Endothelial cell (in vitro differentiated cells): ENCODE measurements at regions not wholly inside any gene's neighbourhood (a gene's known extent, or its start where the extent isn't known, plus 50 kb on each side); places are given as distances from the start of the nearest gene placed in this dataset.

Source experiments
- DNase-seq: peaks from one replicate; pipeline ENCODE4 v3.0.0; 2021; ENCODE audit warnings: low spot score
- H3K27ac Mint-ChIP-seq: one replicate; pipeline ENCODE4 v1.8.0; 2021; ENCODE audit warnings: mixed read lengths, inconsistent platforms; ENCODE audit not compliant: unreplicated experiment
- H3K27me3 Mint-ChIP-seq: one replicate; pipeline ENCODE4 v1.8.0; 2021; ENCODE audit warnings: mild to moderate bottlenecking, moderate library complexity, mixed read lengths, inconsistent platforms; ENCODE audit not compliant: unreplicated experiment
- H3K36me3 Mint-ChIP-seq: one replicate; pipeline ENCODE4 v1.8.0; 2021; ENCODE audit warnings: mild to moderate bottlenecking, low read depth, mixed read lengths, inconsistent platforms; ENCODE audit not compliant: unreplicated experiment
- H3K4me1 Mint-ChIP-seq: one replicate; pipeline ENCODE4 v1.8.0; 2021; ENCODE audit warnings: mild to moderate bottlenecking, mixed read lengths, inconsistent platforms; ENCODE audit not compliant: unreplicated experiment
- H3K4me3 Mint-ChIP-seq: one replicate; pipeline ENCODE4 v1.8.0; 2021; ENCODE audit warnings: mild to moderate bottlenecking, mixed read lengths, inconsistent platforms; ENCODE audit not compliant: unreplicated experiment
- H3K9me3 Mint-ChIP-seq: one replicate; pipeline ENCODE4 v1.8.0; 2021; ENCODE audit warnings: mixed read lengths, inconsistent platforms; ENCODE audit not compliant: unreplicated experiment
- TF ChIP-seq, protein P1 (sequence below): fragments of 200-600 bp; sonication (generic); IDR thresholded peaks from one replicate; pipeline ENCODE4 v1.5.0; 2021; ENCODE audit warnings: antibody characterized with exemption; ENCODE audit not compliant: unreplicated experiment

DNA sequence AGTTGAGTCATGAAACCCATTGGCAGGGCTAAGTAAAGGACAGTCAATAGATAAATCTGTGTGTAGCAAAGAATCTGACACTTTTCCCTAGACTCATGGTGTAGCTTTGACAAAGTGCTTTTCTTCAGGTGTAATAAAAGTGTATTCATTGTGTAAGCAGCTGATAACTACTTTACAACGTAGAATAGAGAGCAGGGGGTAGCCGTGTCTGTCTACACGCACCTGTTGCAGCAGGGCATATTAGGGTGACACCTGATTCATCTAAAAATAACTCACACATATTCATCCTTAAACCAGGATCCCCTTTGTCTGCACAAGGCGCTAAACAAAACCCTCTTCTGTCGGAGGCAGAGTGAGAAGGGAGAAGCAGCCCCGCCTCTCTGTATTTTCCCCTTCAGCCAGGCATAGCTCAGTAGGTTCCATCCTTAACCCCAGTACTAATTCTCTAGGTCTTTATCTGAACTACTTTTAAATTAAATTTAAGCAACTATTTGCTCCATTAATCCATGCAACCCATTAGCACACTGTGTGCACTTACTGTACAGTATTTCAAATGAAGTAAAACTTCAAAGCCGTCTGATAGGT, 306.7 kb upstream of the SASH1 start:
- no peak overlapping the region for H3K4me3 Mint-ChIP-seq
- H3K36me3 Mint-ChIP-seq = no peaks in the 10 kb centered on the region

DNA sequence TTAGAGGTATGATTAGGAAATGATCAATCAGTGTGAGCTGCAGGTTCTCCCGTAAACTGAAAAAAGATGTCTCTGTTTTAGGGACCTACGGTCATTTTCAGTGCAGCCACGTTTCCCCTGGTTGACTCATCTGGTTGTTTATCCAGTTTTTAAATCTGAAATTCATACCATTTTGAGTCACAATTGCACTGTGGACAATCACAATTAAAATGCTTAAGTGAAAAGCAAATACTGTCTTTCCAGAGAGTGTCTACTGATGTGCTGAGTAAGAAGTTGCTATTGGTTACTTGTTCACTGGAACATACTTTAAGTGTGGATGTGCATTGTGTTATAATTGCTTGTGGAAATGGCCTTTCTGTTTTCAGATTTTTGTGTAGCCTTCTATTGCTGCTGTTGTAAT, 305.1 kb upstream of the SASH1 start:
- no peaks in the 10 kb centered on the region for H3K9me3 Mint-ChIP-seq

More for the DNA sequence above, 306.7 kb upstream of the SASH1 start:
- Mint-ChIP-seq H3K4me1 (no peaks in the 10 kb centered on the region), H3K27ac (no peak overlapping the region), H3K27me3 (peaks cover 1% of the 10 kb centered on the region), H3K9me3 (no peaks in the 10 kb centered on the region)
- TF ChIP-seq, protein P1, sequence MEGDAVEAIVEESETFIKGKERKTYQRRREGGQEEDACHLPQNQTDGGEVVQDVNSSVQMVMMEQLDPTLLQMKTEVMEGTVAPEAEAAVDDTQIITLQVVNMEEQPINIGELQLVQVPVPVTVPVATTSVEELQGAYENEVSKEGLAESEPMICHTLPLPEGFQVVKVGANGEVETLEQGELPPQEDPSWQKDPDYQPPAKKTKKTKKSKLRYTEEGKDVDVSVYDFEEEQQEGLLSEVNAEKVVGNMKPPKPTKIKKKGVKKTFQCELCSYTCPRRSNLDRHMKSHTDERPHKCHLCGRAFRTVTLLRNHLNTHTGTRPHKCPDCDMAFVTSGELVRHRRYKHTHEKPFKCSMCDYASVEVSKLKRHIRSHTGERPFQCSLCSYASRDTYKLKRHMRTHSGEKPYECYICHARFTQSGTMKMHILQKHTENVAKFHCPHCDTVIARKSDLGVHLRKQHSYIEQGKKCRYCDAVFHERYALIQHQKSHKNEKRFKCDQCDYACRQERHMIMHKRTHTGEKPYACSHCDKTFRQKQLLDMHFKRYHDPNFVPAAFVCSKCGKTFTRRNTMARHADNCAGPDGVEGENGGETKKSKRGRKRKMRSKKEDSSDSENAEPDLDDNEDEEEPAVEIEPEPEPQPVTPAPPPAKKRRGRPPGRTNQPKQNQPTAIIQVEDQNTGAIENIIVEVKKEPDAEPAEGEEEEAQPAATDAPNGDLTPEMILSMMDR = no peak
- no peak for DNase-seq

GRCh38 chr6:148041546-148041945, 301.1 kb upstream of the SASH1 start:
- Mint-ChIP-seq H3K4me3 (no peak overlapping the region), H3K9me3 (no peaks in the 10 kb centered on the region), H3K4me1 (peaks cover 3% of the 10 kb centered on the region), H3K27ac (no peak overlapping the region), H3K36me3 (no peaks in the 10 kb centered on the region), H3K27me3 (no peaks in the 10 kb centered on the region)
- TF ChIP-seq, protein P1 = no peak
- no peak for DNase-seq

More for the DNA sequence above, 305.1 kb upstream of the SASH1 start:
- H3K27me3 Mint-ChIP-seq = no peaks in the 10 kb centered on the region
- H3K4me3 Mint-ChIP-seq = no peak overlapping the region
- no peak for DNase-seq
- TF ChIP-seq, protein P1 = no peak
- no peak overlapping the region for H3K27ac Mint-ChIP-seq
- H3K36me3 Mint-ChIP-seq = no peaks in the 10 kb centered on the region
- H3K4me1 Mint-ChIP-seq = peaks cover under 1% of the 10 kb centered on the region

DNA sequence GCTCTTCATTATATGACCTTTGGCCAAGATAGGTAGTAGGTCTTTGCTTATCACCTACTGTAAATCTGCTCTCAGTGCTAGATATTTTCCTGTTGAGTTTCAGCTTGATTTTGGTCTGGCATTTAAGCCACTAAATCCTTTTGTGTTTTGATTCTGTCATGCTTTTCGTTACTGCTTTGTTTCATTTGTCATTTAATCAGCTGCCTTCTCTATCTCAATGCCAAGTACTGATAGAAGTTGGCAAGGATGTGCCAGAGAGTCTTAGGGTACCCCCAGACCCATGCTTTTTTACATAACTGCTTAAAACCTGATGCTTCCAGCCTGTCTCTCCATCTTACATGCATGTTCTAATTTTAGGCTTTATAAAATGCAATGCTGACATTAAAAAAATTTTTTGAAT, 300.1 kb upstream of the SASH1 start:
- Mint-ChIP-seq H3K36me3 (no peaks in the 10 kb centered on the region), H3K27ac (no peak overlapping the region), H3K27me3 (no peaks in the 10 kb centered on the region), H3K4me1 (peaks cover 3% of the 10 kb centered on the region), H3K4me3 (no peak overlapping the region), H3K9me3 (peaks cover 5% of the 10 kb centered on the region)
- TF ChIP-seq, protein P1 = no peak
- DNase-seq = no peak

DNA sequence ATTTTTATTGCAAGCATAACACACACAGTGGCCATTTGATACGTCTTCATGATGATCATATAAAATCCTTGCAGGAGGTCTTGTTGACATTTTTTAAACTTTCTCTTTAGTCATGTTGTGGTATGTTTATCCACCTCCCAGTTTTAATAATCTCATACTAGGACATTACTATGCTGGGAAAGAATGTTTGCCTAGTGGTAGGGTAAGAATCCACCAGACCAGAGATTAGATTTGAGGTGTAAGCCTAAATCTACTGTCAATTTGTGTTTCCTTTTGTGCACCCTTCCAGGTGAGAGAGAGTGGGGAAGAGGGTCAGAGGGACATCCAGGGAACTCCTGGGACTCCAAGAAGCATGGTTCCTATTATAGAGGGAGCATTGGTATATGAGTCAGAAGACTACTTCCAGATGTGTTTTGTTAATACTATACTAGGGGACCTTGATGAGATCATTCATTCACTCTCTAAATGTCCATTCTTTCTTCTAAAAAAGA, 298.3 kb upstream of the SASH1 start:
- Mint-ChIP-seq H3K27ac (no peak overlapping the region), H3K4me3 (no peak overlapping the region), H3K4me1 (peaks cover 3% of the 10 kb centered on the region), H3K9me3 (peaks cover 5% of the 10 kb centered on the region), H3K36me3 (no peaks in the 10 kb centered on the region), H3K27me3 (no peaks in the 10 kb centered on the region)
- TF ChIP-seq, protein P1 = no peak
- no peak for DNase-seq
